D721Med (cell line): ENCODE measurements at regions not wholly inside any gene's neighbourhood (a gene's known extent, or its start where the extent isn't known, plus 50 kb on each side); places are given as distances from the start of the nearest gene placed in this dataset.

Source experiments
- DNase-seq: peaks from one replicate; pipeline ENCODE4 v3.0.0; 2011; ENCODE audit warnings: low spot score; ENCODE audit not compliant: insufficient read length
- FAIRE-seq: peaks from 2 replicates; lab custom pipeline; 2011; peaks lifted over from hg19 to GRCh38; lab: Jason Lieb, UNC
- TF ChIP-seq, protein P1 (sequence below): IDR thresholded peaks from 2 replicates; pipeline ENCODE4 v1.5.1; 2012; ENCODE audit warnings: mild to moderate bottlenecking, control low read depth; ENCODE audit not compliant: insufficient read depth; ENCODE audit errors: missing control alignments

DNA sequence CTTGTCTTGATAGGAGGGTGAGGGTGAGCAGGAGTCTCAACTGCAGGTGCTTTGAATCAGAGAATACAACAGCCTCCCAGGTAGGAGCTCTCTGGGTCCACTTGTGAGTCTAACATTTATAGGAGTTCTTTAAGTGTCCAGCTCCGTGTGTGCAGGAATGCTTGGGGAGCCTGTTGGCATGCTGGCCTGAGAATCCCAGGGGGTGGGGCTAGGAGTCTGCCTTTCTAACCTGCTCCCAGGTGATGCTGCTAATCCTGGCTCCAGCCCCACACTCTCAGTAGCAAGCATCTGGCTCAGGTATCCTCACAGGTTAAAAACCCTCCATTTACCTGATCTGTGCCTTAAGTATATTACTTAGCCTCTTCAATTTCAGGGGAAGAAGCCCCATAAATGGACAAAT lies 368.9 kb downstream of the RBM26 start:
- no peak for DNase-seq
- TF ChIP-seq, protein P1, sequence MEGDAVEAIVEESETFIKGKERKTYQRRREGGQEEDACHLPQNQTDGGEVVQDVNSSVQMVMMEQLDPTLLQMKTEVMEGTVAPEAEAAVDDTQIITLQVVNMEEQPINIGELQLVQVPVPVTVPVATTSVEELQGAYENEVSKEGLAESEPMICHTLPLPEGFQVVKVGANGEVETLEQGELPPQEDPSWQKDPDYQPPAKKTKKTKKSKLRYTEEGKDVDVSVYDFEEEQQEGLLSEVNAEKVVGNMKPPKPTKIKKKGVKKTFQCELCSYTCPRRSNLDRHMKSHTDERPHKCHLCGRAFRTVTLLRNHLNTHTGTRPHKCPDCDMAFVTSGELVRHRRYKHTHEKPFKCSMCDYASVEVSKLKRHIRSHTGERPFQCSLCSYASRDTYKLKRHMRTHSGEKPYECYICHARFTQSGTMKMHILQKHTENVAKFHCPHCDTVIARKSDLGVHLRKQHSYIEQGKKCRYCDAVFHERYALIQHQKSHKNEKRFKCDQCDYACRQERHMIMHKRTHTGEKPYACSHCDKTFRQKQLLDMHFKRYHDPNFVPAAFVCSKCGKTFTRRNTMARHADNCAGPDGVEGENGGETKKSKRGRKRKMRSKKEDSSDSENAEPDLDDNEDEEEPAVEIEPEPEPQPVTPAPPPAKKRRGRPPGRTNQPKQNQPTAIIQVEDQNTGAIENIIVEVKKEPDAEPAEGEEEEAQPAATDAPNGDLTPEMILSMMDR: no peak
- no peak for FAIRE-seq

DNA sequence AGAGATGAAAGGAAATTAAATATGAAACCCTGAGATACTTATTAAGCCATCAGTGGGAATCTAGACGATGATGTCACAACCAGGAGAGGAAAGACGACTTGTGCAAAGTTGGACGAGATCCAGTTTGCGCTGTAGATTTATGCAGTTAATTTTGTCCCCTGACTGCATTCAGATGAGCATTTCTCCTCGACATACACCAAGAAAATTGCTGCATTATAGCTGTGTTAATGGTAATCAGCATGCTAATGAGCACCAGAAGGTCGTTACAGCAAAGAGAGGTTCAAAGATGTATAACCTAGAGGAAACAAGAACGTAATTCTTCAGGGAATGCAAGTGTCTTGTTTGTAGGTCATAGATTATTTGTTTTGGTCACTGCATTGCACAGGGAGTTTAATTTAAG lies 371.7 kb downstream of the RBM26 start:
- no peak for FAIRE-seq
- DNase-seq: no peak
- TF ChIP-seq, protein P1: no peak

DNA sequence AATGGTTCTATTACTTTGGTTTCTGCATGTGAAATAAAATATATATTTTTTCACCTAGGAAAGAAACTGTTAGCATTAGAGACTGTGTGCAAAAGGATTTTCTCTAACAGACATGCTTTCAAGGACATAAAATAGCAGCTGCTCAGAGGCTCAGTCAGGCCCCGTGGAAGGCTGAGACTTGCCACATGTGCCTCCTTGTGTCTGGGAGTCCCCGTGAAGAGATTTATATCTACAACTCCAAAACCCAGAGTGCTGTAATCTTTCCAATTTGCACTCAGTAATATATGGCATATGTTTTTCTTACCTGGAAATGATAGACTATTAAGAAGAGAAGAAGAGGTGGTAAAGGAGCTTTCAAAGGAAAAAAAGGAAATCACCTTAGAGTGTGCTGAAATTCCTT lies 371.6 kb upstream of the OBI1 start:
- DNase-seq (no peak), FAIRE-seq (no peak)
- TF ChIP-seq, protein P1: no peak

DNA sequence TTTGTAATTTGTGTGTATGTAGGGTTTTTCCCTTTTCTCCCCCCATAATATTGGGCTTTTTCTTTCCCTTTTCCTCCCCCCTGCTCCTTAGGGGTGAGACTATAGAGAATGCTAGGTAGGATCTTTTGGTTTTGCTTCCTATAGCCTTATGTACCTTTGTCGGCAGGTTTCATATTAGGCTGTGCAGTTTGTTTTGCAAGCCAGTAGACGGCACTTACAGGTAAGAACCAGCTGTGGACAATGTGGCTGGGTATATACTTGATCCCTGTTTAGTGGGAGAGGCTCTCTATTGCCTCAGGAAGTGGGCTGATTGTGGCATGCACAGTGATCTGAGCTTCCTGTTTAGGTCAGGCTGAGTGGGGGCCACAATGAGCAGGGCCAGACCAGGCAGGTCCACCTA lies 359.2 kb upstream of the OBI1 start:
- TF ChIP-seq, protein P1: no peak
- no peak for FAIRE-seq
- DNase-seq: no peak

DNA sequence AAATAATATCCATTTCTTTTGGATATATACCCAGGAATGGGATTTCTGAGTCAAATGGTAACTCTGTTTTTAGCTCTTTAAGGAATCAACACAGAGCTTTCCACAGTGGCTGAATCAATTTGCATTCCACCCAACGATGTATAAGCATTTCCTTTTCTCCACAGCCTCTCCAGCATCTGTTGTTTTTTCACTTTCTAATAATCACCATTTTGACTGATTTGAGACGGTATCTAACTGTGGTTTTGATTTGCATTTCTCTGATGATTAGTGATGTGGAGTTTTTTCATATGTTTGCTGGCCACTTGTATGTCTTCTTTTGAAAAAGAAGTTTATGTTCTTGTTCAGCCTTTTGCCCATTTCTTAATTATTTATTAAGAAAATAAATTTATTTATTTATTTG lies 352.2 kb upstream of the OBI1 start:
- no peak for FAIRE-seq
- DNase-seq: no peak
- TF ChIP-seq, protein P1: no peak

DNA sequence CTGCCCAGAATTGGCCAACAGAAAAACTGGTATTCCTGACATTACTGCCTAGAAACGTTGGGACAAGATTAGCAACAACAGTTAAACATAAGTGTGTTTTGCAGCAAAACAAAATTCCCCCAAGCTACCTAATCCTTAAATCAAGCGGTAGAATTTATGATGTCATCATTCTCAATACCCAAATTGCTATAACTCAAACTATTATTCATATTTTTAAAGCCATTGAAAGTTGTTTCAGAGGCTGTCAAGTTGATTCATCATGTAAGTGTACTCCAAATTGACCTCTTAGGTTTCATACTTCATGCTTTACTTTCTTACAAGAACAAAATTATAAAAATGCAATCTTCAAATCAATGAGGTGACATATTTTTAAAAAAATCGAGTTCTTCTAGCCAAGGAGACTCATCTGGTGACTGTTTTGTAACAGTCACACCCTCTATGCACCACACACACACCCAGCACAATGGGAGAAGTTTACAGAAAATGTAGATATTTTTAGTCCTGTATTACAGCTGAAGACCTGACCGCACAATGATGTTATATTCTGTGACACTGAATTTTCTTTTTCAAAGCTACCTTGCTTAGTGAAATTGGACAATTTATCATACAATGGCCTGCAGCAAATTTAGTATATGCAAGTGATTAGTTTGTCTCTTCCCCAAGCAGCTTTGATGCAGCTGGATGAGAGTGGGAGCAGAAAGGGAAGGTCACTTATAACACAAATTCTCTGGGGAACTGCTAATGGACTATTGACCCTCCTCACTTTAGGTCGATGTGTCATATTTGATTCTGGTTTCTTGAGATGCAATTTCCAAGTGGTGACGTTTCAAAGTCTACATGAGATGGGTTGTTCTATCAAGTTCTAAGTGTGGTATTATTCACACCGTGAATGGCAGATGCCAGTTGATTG lies 345.3 kb upstream of the OBI1 start:
- FAIRE-seq (no peak), DNase-seq (no peak)
- TF ChIP-seq, protein P1: no peak

DNA sequence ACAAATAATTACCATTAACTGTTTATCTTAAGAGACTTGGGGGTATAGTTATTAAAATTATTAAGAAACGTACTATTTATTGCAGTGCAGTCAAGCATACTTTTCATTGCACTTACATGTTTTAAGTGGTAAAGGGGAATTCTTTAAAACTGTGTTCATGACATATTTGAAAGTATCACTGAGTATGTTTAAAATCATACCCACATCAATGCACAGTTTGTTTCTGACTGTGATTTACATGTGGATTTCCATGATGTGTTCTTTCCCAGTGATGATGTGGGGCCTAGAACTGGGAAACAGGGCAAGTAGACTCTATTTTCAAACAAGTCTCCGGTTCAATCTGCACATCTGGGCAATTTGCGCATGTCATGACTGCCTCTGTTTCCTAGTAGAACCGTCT lies 340.5 kb upstream of the OBI1 start:
- DNase-seq: no peak
- FAIRE-seq: no peak
- TF ChIP-seq, protein P1: no peak
